GM12878 (cell line): ENCODE measurements at regions not wholly inside any gene's neighbourhood (a gene's known extent, or its start where the extent isn't known, plus 50 kb on each side); places are given as distances from the start of the nearest gene placed in this dataset.

ENCODE experiments used
- ATF7 ChIP-seq: fragments of 450-650 bp; IDR thresholded peaks from 2 replicates; pipeline ENCODE4 v1.6.1; 2016; ENCODE audit warnings: low read depth, mild to moderate bottlenecking
- BMI1 ChIP-seq: fragments of 450-650 bp; IDR thresholded peaks from 2 replicates; pipeline ENCODE4 v1.6.1; 2016; ENCODE audit warnings: mild to moderate bottlenecking, moderate library complexity, borderline replicate concordance
- CBX5 ChIP-seq: sonication (generic); IDR thresholded peaks from 2 replicates; pipeline ENCODE4 v1.6.1; 2016; ENCODE audit warnings: low read depth, moderate library complexity, mild to moderate bottlenecking, inconsistent platforms
- NBN ChIP-seq: fragments of 450-650 bp; IDR thresholded peaks from 2 replicates; pipeline ENCODE4 v1.6.1; 2016
- NFYA ChIP-seq: IDR thresholded peaks from 2 replicates; pipeline ENCODE4 v1.6.1; 2011; ENCODE audit warnings: low read depth, mild to moderate bottlenecking, low read length, improper control_type of control experiment, borderline replicate concordance
- POU2F2 ChIP-seq: IDR thresholded peaks from 3 replicates; pipeline ENCODE4 v1.6.1; 2011; ENCODE audit warnings: low read depth, mild to moderate bottlenecking, low read length, borderline replicate concordance
- RUNX3 ChIP-seq: IDR thresholded peaks from 2 replicates; pipeline ENCODE4 v1.6.1; 2012; ENCODE audit warnings: low read length, inconsistent platforms
- SREBF1 ChIP-seq: IDR thresholded peaks from 2 replicates; pipeline ENCODE4 v1.6.1; 2012; ENCODE audit warnings: mild to moderate bottlenecking, low read length
- SUPT20H ChIP-seq: IDR thresholded peaks from 2 replicates; pipeline ENCODE4 v1.6.1; 2011; ENCODE audit warnings: low read depth, mild to moderate bottlenecking, low read length, moderate library complexity, borderline replicate concordance; ENCODE audit not compliant: control insufficient read depth
- YBX1 ChIP-seq: fragments of 450-650 bp; IDR thresholded peaks from 2 replicates; pipeline ENCODE4 v1.6.1; 2016; ENCODE audit warnings: antibody characterized with exemption
- ZBTB33 ChIP-seq: fragments of 450-650 bp; IDR thresholded peaks from 2 replicates; pipeline ENCODE4 v1.6.1; 2017; ENCODE audit warnings: mild to moderate bottlenecking
- ZNF687 ChIP-seq: fragments of 450-650 bp; IDR thresholded peaks from 2 replicates; pipeline ENCODE4 v1.6.1; 2017; ENCODE audit warnings: mild to moderate bottlenecking, moderate library complexity

- no peak for TF ChIP-seq ZNF687
- no peak for TF ChIP-seq NFYA
- no peak for TF ChIP-seq SUPT20H
- TF ChIP-seq ZBTB33 = no peak
- no peak for TF ChIP-seq SREBF1
- TF ChIP-seq ATF7 = no peak
- no peak for TF ChIP-seq CBX5
- no peak for TF ChIP-seq RUNX3
- no peak for TF ChIP-seq BMI1
- no peak for TF ChIP-seq POU2F2
- TF ChIP-seq NBN = no peak
- TF ChIP-seq YBX1 = no peak
These were observed 548.2 kb downstream of the CBLN2 start (continued) for GRCh38 chr18:71995904-71996465.
